Transverse colon (tissue), 4 donors: ENCODE measurements at regions not wholly inside any gene's neighbourhood (a gene's known extent, or its start where the extent isn't known, plus 50 kb on each side); places are given as distances from the start of the nearest gene placed in this dataset.
"Not testable (repeated sequence)": the region's sequence is repeated elsewhere in the genome, so short reads cannot be mapped to it uniquely, and the experiment has no call there.

ENCODE experiments used
- EP300 ChIP-seq: sonication (generic); formaldehyde crosslinking; IDR thresholded peaks from one replicate; pipeline ENCODE4 v1.6.1; 2017; ENCODE audit warnings: antibody characterized with exemption, low read depth
- POLR2A ChIP-seq: fragments of 450-650 bp; IDR thresholded peaks from one replicate; pipeline ENCODE4 v1.6.1; 2016; ENCODE audit warnings: antibody characterized with exemption, mild to moderate bottlenecking, moderate library complexity
- POLR2AphosphoS5 ChIP-seq, 3 donors: sonication (generic); formaldehyde crosslinking; IDR thresholded peaks; one replicate each; pipeline ENCODE4 v1.6.1; 2016; ENCODE audit warnings: antibody characterized with exemption in 3 of 3
- TF ChIP-seq, protein P1 (sequence below), 5 experiments: fragments of 200-600 bp in 3 of 5; fragments of 450-650 bp in 2 of 5; sonication (generic) in 3 of 5; IDR thresholded peaks; 1 replicate in 2 of 5; 2 replicates in 3 of 5; pipeline ENCODE4 v1.5.1; 2016 to 2017; ENCODE audit warnings: antibody characterized with exemption in 5 of 5, inconsistent platforms in 3 of 5, mild to moderate bottlenecking in 2 of 5, moderate library complexity in 1 of 5

DNA sequence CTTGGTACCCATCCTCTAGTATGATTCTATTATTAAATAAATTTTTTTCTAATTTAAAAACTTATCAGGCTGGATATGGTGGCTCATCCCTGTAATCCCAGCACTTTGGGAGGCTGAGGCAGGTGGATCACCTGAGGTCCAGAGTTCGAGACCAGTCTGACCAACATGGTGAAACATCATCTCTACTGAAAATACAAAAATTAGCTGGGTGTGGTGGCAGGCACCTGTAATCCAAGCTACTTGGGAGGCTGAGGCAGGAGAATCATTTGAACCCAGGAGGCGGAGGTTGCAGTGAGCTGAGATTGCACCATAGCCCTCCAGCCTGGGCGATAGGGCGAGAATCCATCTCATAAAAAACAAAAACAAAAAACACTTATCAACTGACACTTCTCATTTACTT, 639.0 kb downstream of the IRS1 start:
- TF ChIP-seq, protein P1, sequence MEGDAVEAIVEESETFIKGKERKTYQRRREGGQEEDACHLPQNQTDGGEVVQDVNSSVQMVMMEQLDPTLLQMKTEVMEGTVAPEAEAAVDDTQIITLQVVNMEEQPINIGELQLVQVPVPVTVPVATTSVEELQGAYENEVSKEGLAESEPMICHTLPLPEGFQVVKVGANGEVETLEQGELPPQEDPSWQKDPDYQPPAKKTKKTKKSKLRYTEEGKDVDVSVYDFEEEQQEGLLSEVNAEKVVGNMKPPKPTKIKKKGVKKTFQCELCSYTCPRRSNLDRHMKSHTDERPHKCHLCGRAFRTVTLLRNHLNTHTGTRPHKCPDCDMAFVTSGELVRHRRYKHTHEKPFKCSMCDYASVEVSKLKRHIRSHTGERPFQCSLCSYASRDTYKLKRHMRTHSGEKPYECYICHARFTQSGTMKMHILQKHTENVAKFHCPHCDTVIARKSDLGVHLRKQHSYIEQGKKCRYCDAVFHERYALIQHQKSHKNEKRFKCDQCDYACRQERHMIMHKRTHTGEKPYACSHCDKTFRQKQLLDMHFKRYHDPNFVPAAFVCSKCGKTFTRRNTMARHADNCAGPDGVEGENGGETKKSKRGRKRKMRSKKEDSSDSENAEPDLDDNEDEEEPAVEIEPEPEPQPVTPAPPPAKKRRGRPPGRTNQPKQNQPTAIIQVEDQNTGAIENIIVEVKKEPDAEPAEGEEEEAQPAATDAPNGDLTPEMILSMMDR (IDR thresholded peaks at IDR 0.05) = not testable (repeated sequence)
- not testable (repeated sequence) for TF ChIP-seq POLR2AphosphoS5 (IDR thresholded peaks at IDR 0.05); POLR2A; EP300
